ENCODE measurements at regions not wholly inside any gene's neighbourhood (a gene's known extent, or its start where the extent isn't known, plus 50 kb on each side); places are given as distances from the start of the nearest gene placed in this dataset.

GRCh38 chr15:93860701-93861100 lies 370.7 kb upstream of the MCTP2 start:
- H3K27ac ChIP-seq: no peak overlapping the region
- intact Hi-C loops (cut with DNase I): no loop called here
- H3K4me3 ChIP-seq: no peak overlapping the region
- peaks cover 0 to 28% (median 5%) of the 10 kb centered on the region in 3 donors for H3K4me1 ChIP-seq
- H3K27me3 ChIP-seq: no peaks in the 10 kb centered on the region
- H3K9me3 ChIP-seq: no peaks in the 10 kb centered on the region
- TF ChIP-seq, protein P1, sequence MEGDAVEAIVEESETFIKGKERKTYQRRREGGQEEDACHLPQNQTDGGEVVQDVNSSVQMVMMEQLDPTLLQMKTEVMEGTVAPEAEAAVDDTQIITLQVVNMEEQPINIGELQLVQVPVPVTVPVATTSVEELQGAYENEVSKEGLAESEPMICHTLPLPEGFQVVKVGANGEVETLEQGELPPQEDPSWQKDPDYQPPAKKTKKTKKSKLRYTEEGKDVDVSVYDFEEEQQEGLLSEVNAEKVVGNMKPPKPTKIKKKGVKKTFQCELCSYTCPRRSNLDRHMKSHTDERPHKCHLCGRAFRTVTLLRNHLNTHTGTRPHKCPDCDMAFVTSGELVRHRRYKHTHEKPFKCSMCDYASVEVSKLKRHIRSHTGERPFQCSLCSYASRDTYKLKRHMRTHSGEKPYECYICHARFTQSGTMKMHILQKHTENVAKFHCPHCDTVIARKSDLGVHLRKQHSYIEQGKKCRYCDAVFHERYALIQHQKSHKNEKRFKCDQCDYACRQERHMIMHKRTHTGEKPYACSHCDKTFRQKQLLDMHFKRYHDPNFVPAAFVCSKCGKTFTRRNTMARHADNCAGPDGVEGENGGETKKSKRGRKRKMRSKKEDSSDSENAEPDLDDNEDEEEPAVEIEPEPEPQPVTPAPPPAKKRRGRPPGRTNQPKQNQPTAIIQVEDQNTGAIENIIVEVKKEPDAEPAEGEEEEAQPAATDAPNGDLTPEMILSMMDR (IDR thresholded peaks at IDR 0.05): no peak
- no peak for TF ChIP-seq POLR2A (IDR thresholded peaks at IDR 0.05)
- 77 to 81% methylated on average over 4 of the region's 4 CpGs for WGBS, 2 donors
- no peaks in the 10 kb centered on the region for H3K36me3 ChIP-seq
- DNase-seq: no peak

GRCh38 chr15:93859176-93859575 lies 372.2 kb upstream of the MCTP2 start:
- Histone ChIP-seq H3K4me1 (peaks cover 0 to 27% (median 5%) of the 10 kb centered on the region in 3 donors), H3K27me3 (no peaks in the 10 kb centered on the region), H3K36me3 (no peaks in the 10 kb centered on the region), H3K9me3 (no peaks in the 10 kb centered on the region), H3K4me3 (no peak overlapping the region), H3K27ac (no peak overlapping the region)
- WGBS, 2 donors: 60 to 79% methylated on average over 3 of the region's 3 CpGs
- intact Hi-C loops (cut with DNase I): no loop called here
- no peak for DNase-seq
- TF ChIP-seq POLR2A (IDR thresholded peaks at IDR 0.05): no peak
- TF ChIP-seq, protein P1 (IDR thresholded peaks at IDR 0.05): no peak

DNA sequence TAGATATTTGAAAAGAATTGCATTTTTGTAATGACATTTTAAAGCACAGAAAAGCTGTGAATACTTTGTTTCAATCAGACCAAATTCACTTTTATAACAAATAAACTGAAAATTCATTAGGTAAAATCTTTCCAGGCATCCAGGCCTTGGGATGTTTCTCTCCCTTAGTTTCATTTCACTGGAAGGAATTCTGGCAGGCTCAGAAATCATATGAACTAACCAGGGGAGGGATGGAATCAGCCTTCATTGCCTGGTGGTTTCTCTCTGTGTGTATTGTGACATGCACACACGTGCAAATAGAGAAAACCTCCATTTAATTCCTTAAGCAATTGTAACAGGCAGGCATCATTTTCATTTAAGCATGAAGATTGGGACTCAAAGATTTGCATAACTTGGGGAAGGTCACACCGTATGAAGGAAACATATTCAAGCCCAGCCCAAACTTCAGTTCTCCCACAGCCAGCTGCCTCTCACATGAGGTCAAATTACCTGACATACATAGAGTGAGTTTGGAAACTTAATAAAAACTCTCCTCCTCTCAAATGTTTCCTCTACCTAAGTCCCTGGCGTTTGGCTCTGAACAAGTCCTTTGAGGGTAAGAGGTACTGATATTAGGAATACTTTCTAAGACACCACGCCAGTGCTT lies 376.1 kb upstream of the MCTP2 start:
- H3K4me1 ChIP-seq: peaks cover 0 to 22% (median 0%) of the 10 kb centered on the region in 3 donors
- no peak for TF ChIP-seq POLR2A (IDR thresholded peaks at IDR 0.05)
- TF ChIP-seq, protein P1 (IDR thresholded peaks at IDR 0.05): no peak
- H3K4me3 ChIP-seq: no peak overlapping the region
- DNase-seq: no peak
- no peaks in the 10 kb centered on the region for H3K27me3 ChIP-seq
- no peaks in the 10 kb centered on the region for H3K36me3 ChIP-seq
- H3K9me3 ChIP-seq: no peaks in the 10 kb centered on the region
- intact Hi-C loops (cut with DNase I): no loop called here
- WGBS, 2 donors: 45 to 79% methylated on average over 4 of the region's 4 CpGs
- no peak overlapping the region for H3K27ac ChIP-seq

- Histone ChIP-seq H3K27me3 (no peaks in the 10 kb centered on the region), H3K9me3 (no peaks in the 10 kb centered on the region), H3K4me3 (no peak overlapping the region), H3K36me3 (no peaks in the 10 kb centered on the region), H3K27ac (no peak overlapping the region), H3K4me1 (peaks cover 0 to 22% (median 0%) of the 10 kb centered on the region in 3 donors)
- WGBS, 2 donors: 83 to 97% methylated on average over 3 of the region's 3 CpGs
- no peak for DNase-seq
- TF ChIP-seq POLR2A (IDR thresholded peaks at IDR 0.05): no peak
- TF ChIP-seq, protein P1 (IDR thresholded peaks at IDR 0.05): no peak
- intact Hi-C loops (cut with DNase I): no loop called here
These were observed 377.3 kb upstream of the MCTP2 start for GRCh38 chr15:93854088-93854487.

- Histone ChIP-seq H3K27ac (no peak overlapping the region), H3K4me1 (peaks cover 0 to 33% (median 0%) of the 10 kb centered on the region in 3 donors), H3K36me3 (no peaks in the 10 kb centered on the region), H3K4me3 (no peak overlapping the region), H3K9me3 (no peaks in the 10 kb centered on the region), H3K27me3 (no peaks in the 10 kb centered on the region)
- TF ChIP-seq, protein P1 (IDR thresholded peaks at IDR 0.05): no peak
- no peak for TF ChIP-seq POLR2A (IDR thresholded peaks at IDR 0.05)
- 78 to 79% methylated on average over 4 of the region's 4 CpGs for WGBS, 2 donors
- intact Hi-C loops (cut with DNase I): no loop called here
- DNase-seq: no peak
These were observed 378.6 kb upstream of the MCTP2 start for GRCh38 chr15:93852761-93853160.
